Skeletal muscle tissue (tissue), 3 donors: ENCODE measurements at regions not wholly inside any gene's neighbourhood (a gene's known extent, or its start where the extent isn't known, plus 50 kb on each side); places are given as distances from the start of the nearest gene placed in this dataset.
"Not testable (repeated sequence)": the region's sequence is repeated elsewhere in the genome, so short reads cannot be mapped to it uniquely, and the experiment has no call there.

Experiments used
- H3K27ac ChIP-seq: one replicate; pipeline ENCODE4 v1.7.0; 2013; ENCODE audit warnings: mild to moderate bottlenecking, low read depth, low read length, inconsistent platforms
- H3K27me3 ChIP-seq, 3 donors: one replicate each; pipeline ENCODE4 v1.7.0; 2013; ENCODE audit warnings: low read length in 3 of 3; ENCODE audit not compliant: control insufficient read depth in 3 of 3, insufficient read depth in 3 of 3
- H3K36me3 ChIP-seq, 3 donors: one replicate each; pipeline ENCODE4 v1.7.0; 2013; ENCODE audit warnings: low read length in 3 of 3; ENCODE audit not compliant: control insufficient read depth in 3 of 3, insufficient read depth in 3 of 3
- H3K4me1 ChIP-seq, 3 donors: one replicate each; pipeline ENCODE4 v1.7.0; 2013; ENCODE audit warnings: low read length in 3 of 3, mild to moderate bottlenecking in 3 of 3; ENCODE audit not compliant: control insufficient read depth in 3 of 3, insufficient read depth in 3 of 3
- H3K4me3 ChIP-seq, 3 donors: one replicate each; pipeline ENCODE4 v1.7.0; 2013; ENCODE audit warnings: low read length in 3 of 3
- H3K9ac ChIP-seq, 3 donors: one replicate each; pipeline ENCODE4 v1.7.0; 2013; ENCODE audit warnings: low read length in 3 of 3, mild to moderate bottlenecking in 3 of 3, moderate library complexity in 2 of 3, low read depth in 1 of 3
- H3K9me3 ChIP-seq, 3 donors: one replicate each; pipeline ENCODE4 v1.7.0; 2013; ENCODE audit warnings: low read length in 3 of 3; ENCODE audit not compliant: control insufficient read depth in 3 of 3
- donor health status: Osteomylitis.

GRCh38 chrX:3448563-3448962 is 102.1 kb upstream of the MXRA5 start:
- no peaks in the 10 kb centered on the region for H3K4me1 ChIP-seq
- no peak overlapping the region for H3K9ac ChIP-seq
- H3K36me3 ChIP-seq: no peaks in the 10 kb centered on the region
- H3K4me3 ChIP-seq: no peak overlapping the region
- H3K9me3 ChIP-seq: no peaks in the 10 kb centered on the region
- H3K27ac ChIP-seq: no peak overlapping the region
- H3K27me3 ChIP-seq: no peaks in the 10 kb centered on the region

GRCh38 chrX:3445806-3446490 is 99.5 kb upstream of the MXRA5 start:
- H3K9me3 ChIP-seq: no peaks in the 10 kb centered on the region

GRCh38 chrX:3443184-3443583 is 96.7 kb upstream of the MXRA5 start:
- Histone ChIP-seq H3K9me3 (no peaks in the 10 kb centered on the region), H3K4me3 (no peak overlapping the region), H3K4me1 (no peaks in the 10 kb centered on the region), H3K27ac (no peak overlapping the region), H3K36me3 (no peaks in the 10 kb centered on the region), H3K27me3 (no peaks in the 10 kb centered on the region), H3K9ac (no peak overlapping the region)

More at GRCh38 chrX:3445806-3446490, 99.5 kb upstream of the MXRA5 start:
- Histone ChIP-seq H3K36me3 (no peaks in the 10 kb centered on the region), H3K4me1 (no peaks in the 10 kb centered on the region), H3K9ac (no peak overlapping the region), H3K27ac (no peak overlapping the region), H3K4me3 (no peak overlapping the region), H3K27me3 (no peaks in the 10 kb centered on the region)

- no peak overlapping the region for H3K27ac ChIP-seq
- H3K36me3 ChIP-seq: no peaks in the 10 kb centered on the region
- no peak overlapping the region for H3K4me3 ChIP-seq
- no peak overlapping the region for H3K9ac ChIP-seq
- H3K9me3 ChIP-seq: no peaks in the 10 kb centered on the region
- no peaks in the 10 kb centered on the region for H3K4me1 ChIP-seq
- no peaks in the 10 kb centered on the region for H3K27me3 ChIP-seq
Measured at GRCh38 chrX:3442691-3443090, 96.2 kb upstream of the MXRA5 start.

- Histone ChIP-seq H3K4me3 (no peak overlapping the region), H3K27me3 (no peaks in the 10 kb centered on the region), H3K9ac (no peak overlapping the region), H3K9me3 (peaks cover 0 to 2% (median 0%) of the 10 kb centered on the region in 3 donors), H3K4me1 (no peaks in the 10 kb centered on the region), H3K27ac (no peak overlapping the region), H3K36me3 (no peaks in the 10 kb centered on the region)
Measured at GRCh38 chrX:3440981-3441380, 94.5 kb upstream of the MXRA5 start.

GRCh38 chrX:3435916-3436315 is 89.5 kb upstream of the MXRA5 start:
- not testable (repeated sequence) for H3K4me3 ChIP-seq, H3K27ac ChIP-seq, H3K27me3 ChIP-seq, H3K36me3 ChIP-seq, H3K9ac ChIP-seq, H3K9me3 ChIP-seq, H3K4me1 ChIP-seq

- H3K36me3 ChIP-seq: no peaks in the 10 kb centered on the region
- no peak overlapping the region for H3K9ac ChIP-seq
- no peak overlapping the region for H3K27ac ChIP-seq
- no peaks in the 10 kb centered on the region for H3K27me3 ChIP-seq
- peaks cover 0 to 2% (median 0%) of the 10 kb centered on the region in 3 donors for H3K9me3 ChIP-seq
- H3K4me3 ChIP-seq: no peak overlapping the region
- H3K4me1 ChIP-seq: no peaks in the 10 kb centered on the region
Measured at GRCh38 chrX:3435057-3435456, 88.6 kb upstream of the MXRA5 start.

GRCh38 chrX:3428792-3429191 is 82.3 kb upstream of the MXRA5 start:
- Histone ChIP-seq H3K9ac (no peak overlapping the region), H3K27me3 (no peaks in the 10 kb centered on the region), H3K4me3 (no peak overlapping the region), H3K9me3 (no peaks in the 10 kb centered on the region), H3K36me3 (no peaks in the 10 kb centered on the region), H3K4me1 (no peaks in the 10 kb centered on the region), H3K27ac (no peak overlapping the region)

- Histone ChIP-seq H3K9me3 (no peaks in the 10 kb centered on the region), H3K27me3 (no peaks in the 10 kb centered on the region), H3K9ac (no peak overlapping the region), H3K4me3 (no peak overlapping the region), H3K27ac (no peak overlapping the region), H3K36me3 (no peaks in the 10 kb centered on the region), H3K4me1 (no peaks in the 10 kb centered on the region)
Measured at GRCh38 chrX:3426552-3426951, 80.1 kb upstream of the MXRA5 start.

- H3K9ac ChIP-seq: no peak overlapping the region
- no peak overlapping the region for H3K27ac ChIP-seq
- H3K4me1 ChIP-seq: no peaks in the 10 kb centered on the region
- no peaks in the 10 kb centered on the region for H3K9me3 ChIP-seq
- no peak overlapping the region for H3K4me3 ChIP-seq
- H3K27me3 ChIP-seq: no peaks in the 10 kb centered on the region
- no peaks in the 10 kb centered on the region for H3K36me3 ChIP-seq
Measured at GRCh38 chrX:3425031-3425430, 78.6 kb upstream of the MXRA5 start.
